ENCODE measurements at regions not wholly inside any gene's neighbourhood (a gene's known extent, or its start where the extent isn't known, plus 50 kb on each side); places are given as distances from the start of the nearest gene placed in this dataset.
"Not testable (repeated sequence)": the region's sequence is repeated elsewhere in the genome, so short reads cannot be mapped to it uniquely, and the experiment has no call there.

GRCh38 chr5:101180365-101180764, 277.3 kb upstream of the ST8SIA4 start:
- DNase-seq (ENCODE audit: low spot score): not testable (repeated sequence)

DNA sequence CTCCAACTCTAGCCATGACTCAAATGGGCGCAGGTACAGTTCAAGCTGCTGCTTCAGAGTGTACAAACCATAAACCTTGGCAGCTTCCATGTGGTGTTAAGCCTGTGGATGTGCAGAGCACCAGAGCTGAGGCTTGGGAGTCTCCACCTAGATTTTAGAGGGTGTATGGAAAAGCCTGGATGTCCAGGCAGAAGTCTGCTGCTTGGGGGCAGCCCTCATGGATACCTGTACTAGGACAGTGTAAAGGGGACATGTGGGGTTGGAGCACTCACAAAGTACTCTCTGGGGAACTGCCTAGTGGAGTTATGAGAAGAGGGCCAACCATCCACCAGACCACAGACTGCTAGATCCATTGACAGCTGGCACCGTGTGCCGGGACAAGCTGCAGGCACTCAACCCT, 273.5 kb upstream of the ST8SIA4 start:
- no peak for DNase-seq (ENCODE audit: low spot score)

DNA sequence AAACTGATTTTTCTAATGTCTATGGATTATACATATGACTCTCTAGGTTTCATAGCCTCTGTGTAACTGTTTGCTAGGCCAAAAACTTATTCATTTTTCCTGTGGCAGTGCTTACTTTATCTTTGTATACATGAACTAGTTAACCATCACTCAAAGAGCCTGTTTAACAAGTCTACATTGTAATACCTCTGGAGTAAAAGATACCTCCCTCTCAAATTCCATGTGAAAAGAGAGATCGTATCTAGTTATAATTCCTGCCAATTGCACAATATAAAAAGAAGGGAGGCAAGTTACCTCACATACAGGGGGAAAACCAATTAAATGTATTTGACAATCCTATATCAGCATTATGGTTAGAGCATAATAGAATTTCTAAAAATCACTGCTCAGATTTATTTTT, 271.9 kb upstream of the ST8SIA4 start:
- DNase-seq (ENCODE audit: low spot score): no peak

GRCh38 chr5:101163088-101163487, 260.0 kb upstream of the ST8SIA4 start:
- DNase-seq (ENCODE audit: low spot score): no peak

DNA sequence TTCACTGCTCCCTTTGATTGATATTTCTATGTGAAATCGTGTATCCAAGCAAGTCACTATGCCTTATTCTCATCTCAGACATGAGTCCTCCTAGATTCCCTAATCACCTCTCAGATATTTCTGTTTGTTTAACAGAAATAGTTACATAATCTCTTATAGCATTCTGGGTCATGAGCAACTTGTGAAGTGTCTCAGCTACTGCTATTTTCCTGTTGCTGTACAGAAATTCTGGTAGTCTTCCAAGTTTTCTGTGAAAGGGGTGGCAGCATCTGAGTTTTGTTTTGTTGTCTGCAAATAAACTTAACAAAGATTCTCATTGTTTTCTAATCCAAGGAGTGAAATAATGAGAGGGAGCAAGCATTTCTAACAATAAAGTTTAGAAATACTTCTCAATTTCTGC, 256.9 kb upstream of the ST8SIA4 start:
- no peak for DNase-seq (ENCODE audit: low spot score)

- no peak for DNase-seq (ENCODE audit: low spot score)
Measured at GRCh38 chr5:101159006-101159405, 255.9 kb upstream of the ST8SIA4 start.

- DNase-seq (ENCODE audit: low spot score): no peak
Measured at GRCh38 chr5:101153526-101153925, 250.4 kb upstream of the ST8SIA4 start.

GRCh38 chr5:101143526-101143925, 240.4 kb upstream of the ST8SIA4 start:
- no peak for DNase-seq (ENCODE audit: low spot score)

DNA sequence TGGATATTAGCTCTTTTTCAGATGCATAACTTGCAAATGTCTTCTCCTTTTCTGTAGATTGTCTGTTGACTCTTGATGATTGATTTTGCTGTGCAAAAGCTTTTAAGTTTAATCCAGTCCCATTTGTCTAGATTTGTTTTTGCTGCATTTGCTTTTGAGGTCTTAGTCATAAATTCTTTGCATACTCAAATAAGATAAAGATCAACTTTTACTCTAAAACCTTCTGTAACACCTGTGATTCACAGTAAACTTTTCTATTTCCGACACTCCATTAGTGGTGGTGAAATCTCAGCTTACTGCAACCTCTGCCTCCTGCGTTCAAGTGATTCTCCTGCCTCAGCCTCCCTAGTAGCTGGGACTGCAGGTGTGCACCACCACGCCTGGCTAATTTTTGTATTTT, 239.0 kb upstream of the ST8SIA4 start:
- DNase-seq (ENCODE audit: low spot score): no peak

- DNase-seq (ENCODE audit: low spot score): no peak
Measured at GRCh38 chr5:101136454-101136853, 233.4 kb upstream of the ST8SIA4 start.

DNA sequence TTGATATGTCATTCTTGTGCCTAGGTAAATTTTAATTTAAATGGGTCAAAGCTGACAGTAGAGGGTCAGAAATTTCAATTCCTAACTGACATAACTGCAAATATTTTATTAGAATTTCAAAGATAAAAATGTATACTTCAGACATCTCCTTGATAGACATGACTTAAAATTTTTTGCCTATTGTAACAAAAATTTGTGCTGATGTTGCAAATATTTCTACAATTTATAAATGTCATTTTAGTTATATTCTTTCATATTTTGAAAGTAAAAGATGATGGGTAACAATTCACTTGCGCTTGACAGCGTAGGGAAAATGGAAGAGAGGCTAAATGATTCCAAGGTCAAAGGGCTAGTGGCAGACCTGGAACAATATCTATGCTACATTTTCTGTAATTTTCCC, 220.3 kb upstream of the ST8SIA4 start:
- no peak for DNase-seq (ENCODE audit: low spot score)

GRCh38 chr5:101112645-101113044, 209.6 kb upstream of the ST8SIA4 start:
- DNase-seq (ENCODE audit: low spot score): no peak

- DNase-seq (ENCODE audit: low spot score): no peak
Measured at GRCh38 chr5:101103874-101104273, 200.8 kb upstream of the ST8SIA4 start.

DNA sequence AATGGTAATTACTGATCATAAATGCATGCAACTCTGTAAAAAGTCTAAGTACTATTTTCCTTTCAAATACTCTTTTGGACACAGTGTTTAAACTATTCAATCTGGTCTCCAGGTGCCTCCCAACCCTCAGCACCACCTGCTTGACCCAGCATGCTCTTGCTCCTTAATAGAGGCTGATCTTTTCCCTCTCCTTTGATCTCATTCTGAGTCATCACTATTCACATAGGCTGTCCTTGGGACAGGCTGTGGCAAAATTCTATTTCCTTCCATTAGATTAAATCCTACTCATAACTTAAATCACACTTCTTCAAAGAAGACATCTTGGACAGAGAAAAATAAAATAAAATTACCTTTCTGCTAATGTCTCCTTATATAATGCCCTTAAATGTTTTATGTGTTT, 199.4 kb upstream of the ST8SIA4 start:
- no peak for DNase-seq (ENCODE audit: low spot score)

DNA sequence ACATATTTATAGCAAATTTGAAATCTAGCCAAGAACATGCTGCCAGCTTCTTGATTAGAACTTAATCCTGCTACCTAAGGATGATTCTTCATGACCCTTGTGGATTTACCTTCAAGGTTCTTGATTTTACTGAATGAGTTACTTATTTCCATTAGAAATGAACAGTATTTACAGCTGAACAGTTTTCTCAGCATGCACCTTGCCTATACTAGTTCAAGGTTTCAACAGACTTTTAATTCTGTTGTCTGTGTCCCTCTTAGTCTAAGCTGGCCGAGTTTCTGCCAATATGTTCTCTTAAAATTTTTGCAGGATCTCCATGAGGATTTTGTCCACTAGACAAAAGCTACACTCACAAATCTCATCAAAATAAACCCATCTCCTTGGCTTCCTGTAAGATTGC, 188.8 kb upstream of the ST8SIA4 start:
- no peak for DNase-seq (ENCODE audit: low spot score)

GRCh38 chr5:101084353-101084752, 181.3 kb upstream of the ST8SIA4 start:
- no peak for DNase-seq (ENCODE audit: low spot score)

GRCh38 chr5:101080462-101081240, 177.6 kb upstream of the ST8SIA4 start:
- no peak for DNase-seq (ENCODE audit: low spot score)

DNA sequence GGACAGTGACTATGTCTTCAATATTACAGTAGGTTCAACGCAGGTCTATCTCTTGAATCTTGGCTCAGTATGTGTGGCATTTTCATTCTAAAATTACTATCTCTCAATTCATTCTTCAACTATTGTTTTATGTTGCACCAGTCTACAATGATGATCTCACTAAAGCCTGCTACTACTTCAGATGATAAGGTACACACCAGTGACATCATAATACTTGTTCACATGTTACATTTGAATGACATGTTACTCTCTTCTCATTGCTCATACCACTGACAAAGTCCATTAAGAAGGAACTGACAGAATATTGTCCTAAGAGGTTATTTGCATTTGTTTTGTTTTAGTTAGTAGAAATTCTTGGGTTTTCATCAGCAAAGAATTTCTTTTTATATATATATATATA, 165.2 kb upstream of the ST8SIA4 start:
- DNase-seq (ENCODE audit: low spot score): no peak

- no peak for DNase-seq (ENCODE audit: low spot score)
Measured at GRCh38 chr5:101067429-101067828, 164.3 kb upstream of the ST8SIA4 start.

DNA sequence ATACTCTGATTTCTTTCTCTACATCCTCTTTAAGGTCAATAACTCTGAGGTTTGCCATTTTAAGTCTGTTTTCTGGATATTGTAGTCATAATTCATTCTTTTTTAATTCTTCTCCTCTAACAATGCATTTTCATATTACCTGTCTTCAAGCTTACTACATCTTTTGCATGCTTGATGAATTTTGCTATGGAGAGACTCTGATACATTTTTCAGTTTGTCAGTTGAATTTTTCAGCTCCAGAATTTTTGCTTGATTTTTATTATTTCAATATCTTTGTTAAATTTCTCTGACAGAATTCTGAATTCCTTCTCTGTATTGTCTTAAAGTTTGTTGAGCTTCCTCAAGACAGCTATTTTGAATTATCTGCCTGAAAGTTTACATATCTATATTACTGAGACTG, 159.8 kb upstream of the ST8SIA4 start:
- no peak for DNase-seq (ENCODE audit: low spot score)

- no peak for DNase-seq (ENCODE audit: low spot score)
Measured at GRCh38 chr5:101047181-101047580, 144.1 kb upstream of the ST8SIA4 start.

DNA sequence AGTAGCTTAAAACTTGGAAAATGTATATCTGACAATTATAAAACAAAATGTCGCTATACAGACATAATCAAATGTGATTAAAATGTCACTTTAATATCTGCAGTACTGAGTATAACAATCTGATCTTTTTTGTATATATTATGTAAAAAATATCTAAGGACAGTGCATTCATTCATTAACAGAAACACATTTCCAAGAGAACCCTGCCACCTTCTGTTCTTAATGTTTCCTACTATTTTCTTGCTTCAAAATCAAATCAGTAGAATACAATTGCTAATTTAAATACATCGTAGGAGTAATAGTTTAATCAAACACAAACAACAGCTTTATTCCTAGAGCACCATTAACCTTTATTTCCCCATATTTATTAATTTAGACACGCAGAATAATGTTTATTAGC, 142.6 kb upstream of the ST8SIA4 start:
- DNase-seq (ENCODE audit: low spot score): no peak

GRCh38 chr5:101040002-101040401, 136.9 kb upstream of the ST8SIA4 start:
- not testable (repeated sequence) for DNase-seq (ENCODE audit: low spot score)

DNA sequence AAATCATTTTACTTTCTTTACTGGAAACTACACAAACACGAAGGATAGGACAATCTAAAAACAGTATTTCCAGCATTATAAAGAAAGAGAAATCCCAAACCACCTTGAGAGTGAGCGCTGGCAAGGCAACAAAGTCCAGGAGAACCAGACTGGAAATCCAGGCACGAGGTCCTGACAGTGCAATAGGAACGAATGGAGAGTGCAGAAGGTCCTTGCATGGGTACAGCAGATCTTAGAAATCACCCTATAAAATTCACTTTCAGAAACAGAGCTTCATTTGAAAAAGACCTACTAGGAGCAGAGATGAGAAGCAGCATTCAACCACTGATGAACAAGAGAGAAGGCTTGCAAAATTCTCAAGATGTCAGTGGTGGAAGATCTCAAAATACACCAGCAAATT, 133.7 kb upstream of the ST8SIA4 start:
- no peak for DNase-seq (ENCODE audit: low spot score)
